ENCODE measurements at regions not wholly inside any gene's neighbourhood (a gene's known extent, or its start where the extent isn't known, plus 50 kb on each side); places are given as distances from the start of the nearest gene placed in this dataset.

DNA sequence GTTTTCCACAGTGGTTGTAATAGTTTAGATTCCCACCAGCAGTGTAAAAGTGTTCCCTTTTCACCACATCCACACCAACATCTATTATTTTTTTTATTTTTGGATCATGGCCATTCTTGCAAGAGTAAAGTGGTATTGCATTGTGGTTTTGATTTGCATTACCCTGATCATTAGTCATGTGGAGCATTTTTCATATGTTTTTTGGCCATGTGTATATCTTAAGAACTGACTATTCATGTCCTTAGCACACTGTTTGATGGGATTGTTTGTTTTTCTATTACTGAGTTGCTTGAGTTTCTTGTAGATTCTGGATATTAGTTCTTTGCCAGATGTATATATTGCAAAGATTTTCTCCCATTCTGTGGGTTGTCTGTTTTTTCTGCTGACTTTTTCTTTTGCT is 820.1 kb downstream of the TENT5A start:
- TF ChIP-seq, protein P1, sequence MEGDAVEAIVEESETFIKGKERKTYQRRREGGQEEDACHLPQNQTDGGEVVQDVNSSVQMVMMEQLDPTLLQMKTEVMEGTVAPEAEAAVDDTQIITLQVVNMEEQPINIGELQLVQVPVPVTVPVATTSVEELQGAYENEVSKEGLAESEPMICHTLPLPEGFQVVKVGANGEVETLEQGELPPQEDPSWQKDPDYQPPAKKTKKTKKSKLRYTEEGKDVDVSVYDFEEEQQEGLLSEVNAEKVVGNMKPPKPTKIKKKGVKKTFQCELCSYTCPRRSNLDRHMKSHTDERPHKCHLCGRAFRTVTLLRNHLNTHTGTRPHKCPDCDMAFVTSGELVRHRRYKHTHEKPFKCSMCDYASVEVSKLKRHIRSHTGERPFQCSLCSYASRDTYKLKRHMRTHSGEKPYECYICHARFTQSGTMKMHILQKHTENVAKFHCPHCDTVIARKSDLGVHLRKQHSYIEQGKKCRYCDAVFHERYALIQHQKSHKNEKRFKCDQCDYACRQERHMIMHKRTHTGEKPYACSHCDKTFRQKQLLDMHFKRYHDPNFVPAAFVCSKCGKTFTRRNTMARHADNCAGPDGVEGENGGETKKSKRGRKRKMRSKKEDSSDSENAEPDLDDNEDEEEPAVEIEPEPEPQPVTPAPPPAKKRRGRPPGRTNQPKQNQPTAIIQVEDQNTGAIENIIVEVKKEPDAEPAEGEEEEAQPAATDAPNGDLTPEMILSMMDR (IDR thresholded peaks at IDR 0.05; ENCODE audit: low read depth, low read length, poor library complexity, severe bottlenecking) = no peak
- TF ChIP-seq EZH2phosphoT487 (IDR thresholded peaks at IDR 0.05; ENCODE audit: borderline replicate concordance, low read length) = no peak

All from DOHH2 (cell line).